ENCODE measurements at regions not wholly inside any gene's neighbourhood (a gene's known extent, or its start where the extent isn't known, plus 50 kb on each side); places are given as distances from the start of the nearest gene placed in this dataset.

GRCh38 chr7:68503400-68503799 is 1094.9 kb upstream of the AUTS2 start:
- intact Hi-C loops (cut with DNase I) = no loop called here
- no peaks in the 10 kb centered on the region for H3K4me1 ChIP-seq
- TF ChIP-seq, protein P1, sequence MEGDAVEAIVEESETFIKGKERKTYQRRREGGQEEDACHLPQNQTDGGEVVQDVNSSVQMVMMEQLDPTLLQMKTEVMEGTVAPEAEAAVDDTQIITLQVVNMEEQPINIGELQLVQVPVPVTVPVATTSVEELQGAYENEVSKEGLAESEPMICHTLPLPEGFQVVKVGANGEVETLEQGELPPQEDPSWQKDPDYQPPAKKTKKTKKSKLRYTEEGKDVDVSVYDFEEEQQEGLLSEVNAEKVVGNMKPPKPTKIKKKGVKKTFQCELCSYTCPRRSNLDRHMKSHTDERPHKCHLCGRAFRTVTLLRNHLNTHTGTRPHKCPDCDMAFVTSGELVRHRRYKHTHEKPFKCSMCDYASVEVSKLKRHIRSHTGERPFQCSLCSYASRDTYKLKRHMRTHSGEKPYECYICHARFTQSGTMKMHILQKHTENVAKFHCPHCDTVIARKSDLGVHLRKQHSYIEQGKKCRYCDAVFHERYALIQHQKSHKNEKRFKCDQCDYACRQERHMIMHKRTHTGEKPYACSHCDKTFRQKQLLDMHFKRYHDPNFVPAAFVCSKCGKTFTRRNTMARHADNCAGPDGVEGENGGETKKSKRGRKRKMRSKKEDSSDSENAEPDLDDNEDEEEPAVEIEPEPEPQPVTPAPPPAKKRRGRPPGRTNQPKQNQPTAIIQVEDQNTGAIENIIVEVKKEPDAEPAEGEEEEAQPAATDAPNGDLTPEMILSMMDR (IDR thresholded peaks at IDR 0.05) = no peak

GRCh38 chr7:68504716-68505115 is 1093.6 kb upstream of the AUTS2 start:
- intact Hi-C loops (cut with DNase I) = no loop called here
- Histone ChIP-seq H3K4me1 (no peaks in the 10 kb centered on the region), H3K9me3 (no peaks in the 10 kb centered on the region), H3K9ac (ENCODE audit: low read depth in 2 of 2, low read length in 2 of 2) (no peak overlapping the region), H3K36me3 (no peaks in the 10 kb centered on the region), H3K4me3 (no peak overlapping the region), H3K27ac (no peak overlapping the region), H3K27me3 (no peaks in the 10 kb centered on the region)
- TF ChIP-seq, protein P1 (IDR thresholded peaks at IDR 0.05) = no peak
- DNase-seq = no peak

More at GRCh38 chr7:68503400-68503799, 1094.9 kb upstream of the AUTS2 start:
- Histone ChIP-seq H3K9ac (ENCODE audit: low read depth in 2 of 2, low read length in 2 of 2) (no peak overlapping the region), H3K9me3 (no peaks in the 10 kb centered on the region), H3K27me3 (no peaks in the 10 kb centered on the region), H3K4me3 (no peak overlapping the region), H3K36me3 (no peaks in the 10 kb centered on the region), H3K27ac (no peak overlapping the region)
- no peak for DNase-seq

GRCh38 chr7:68505721-68506120 is 1092.6 kb upstream of the AUTS2 start:
- TF ChIP-seq, protein P1 (IDR thresholded peaks at IDR 0.05) = no peak
- no peak overlapping the region for H3K4me3 ChIP-seq
- no peaks in the 10 kb centered on the region for H3K36me3 ChIP-seq

GRCh38 chr7:68507668-68508067 is 1090.6 kb upstream of the AUTS2 start:
- no peak for DNase-seq
- intact Hi-C loops (cut with DNase I) = no loop called here
- TF ChIP-seq, protein P1 (IDR thresholded peaks at IDR 0.05) = no peak

More at GRCh38 chr7:68505721-68506120, 1092.6 kb upstream of the AUTS2 start:
- no peak overlapping the region for H3K9ac ChIP-seq (ENCODE audit: low read depth in 2 of 2, low read length in 2 of 2)
- no peak overlapping the region for H3K27ac ChIP-seq
- H3K9me3 ChIP-seq = no peaks in the 10 kb centered on the region
- DNase-seq = no peak
- H3K27me3 ChIP-seq = no peaks in the 10 kb centered on the region
- no peaks in the 10 kb centered on the region for H3K4me1 ChIP-seq
- intact Hi-C loops (cut with DNase I) = no loop called here

GRCh38 chr7:68509054-68509453 is 1089.2 kb upstream of the AUTS2 start:
- TF ChIP-seq, protein P1 (IDR thresholded peaks at IDR 0.05) = no peak
- intact Hi-C loops (cut with DNase I) = no loop called here
- no peaks in the 10 kb centered on the region for H3K27me3 ChIP-seq
- H3K9ac ChIP-seq (ENCODE audit: low read depth in 2 of 2, low read length in 2 of 2) = no peak overlapping the region
- H3K27ac ChIP-seq = no peak overlapping the region
- no peak for DNase-seq
- H3K9me3 ChIP-seq = no peaks in the 10 kb centered on the region
- H3K4me1 ChIP-seq = no peaks in the 10 kb centered on the region
- no peaks in the 10 kb centered on the region for H3K36me3 ChIP-seq
- no peak overlapping the region for H3K4me3 ChIP-seq

More at GRCh38 chr7:68507668-68508067, 1090.6 kb upstream of the AUTS2 start:
- Histone ChIP-seq H3K9me3 (no peaks in the 10 kb centered on the region), H3K27me3 (no peaks in the 10 kb centered on the region), H3K27ac (no peak overlapping the region), H3K4me1 (no peaks in the 10 kb centered on the region), H3K36me3 (no peaks in the 10 kb centered on the region), H3K9ac (ENCODE audit: low read depth in 2 of 2, low read length in 2 of 2) (no peak overlapping the region), H3K4me3 (no peak overlapping the region)

Data from colonic mucosa (tissue), 4 donors.